ENCODE measurements at regions not wholly inside any gene's neighbourhood (a gene's known extent, or its start where the extent isn't known, plus 50 kb on each side); places are given as distances from the start of the nearest gene placed in this dataset.
"Not testable (repeated sequence)": the region's sequence is repeated elsewhere in the genome, so short reads cannot be mapped to it uniquely, and the experiment has no call there.

GRCh38 chr11:116328391-116328790 lies 444.4 kb downstream of the BUD13 start:
- Histone ChIP-seq H4K8ac (ENCODE audit: low read depth, low read length) (no peak overlapping the region), H3K79me1 (ENCODE audit: low read depth, low read length) (no peaks in the 10 kb centered on the region), H3K27ac (replicated peaks; ENCODE audit: low read length) (no peak overlapping the region), H2AK5ac (ENCODE audit: low read depth, low read length) (no peak overlapping the region), H3K4me3 (ENCODE audit: low read length in 2 of 2) (no peak overlapping the region), H2AFZ (ENCODE audit: low read length) (no peak overlapping the region), H3K4me2 (ENCODE audit: insufficient read depth, low read length, poor library complexity, severe bottlenecking) (no peak overlapping the region), H3K4me1 (ENCODE audit: control insufficient read depth in 2 of 2, insufficient read depth in 1 of 2, low read depth in 1 of 2, low read length in 2 of 2) (no peaks in the 10 kb centered on the region), H3K9ac (ENCODE audit: low read depth, low read length, poor library complexity) (no peak overlapping the region), H3K4ac (ENCODE audit: low read length) (peak overlapping the region; percentile 3), H3K27me3 (ENCODE audit: control insufficient read depth in 3 of 3, insufficient read depth in 3 of 3, low read depth in 1 of 3, low read length in 3 of 3) (no peaks in the 10 kb centered on the region), H2BK120ac (ENCODE audit: low read depth, low read length) (no peak overlapping the region), H3K23ac (ENCODE audit: low read depth, low read length, poor library complexity) (no peak overlapping the region), H3K18ac (ENCODE audit: low read length) (no peak overlapping the region), H3K9me3 (replicated peaks in 1 of 2; ENCODE audit: control insufficient read depth in 2 of 2, insufficient read depth in 1 of 2, low read depth in 1 of 2, low read length in 2 of 2) (no peaks in the 10 kb centered on the region), H2BK12ac (ENCODE audit: low read length) (no peak overlapping the region), H2BK5ac (ENCODE audit: low read length) (no peak overlapping the region), H2BK15ac (ENCODE audit: low read length) (peak overlapping the region; percentile 43), H4K91ac (ENCODE audit: low read depth, low read length, poor library complexity) (no peak overlapping the region), H3K14ac (ENCODE audit: low read length) (no peak overlapping the region), H3K36me3 (replicated peaks in 1 of 2; ENCODE audit: control insufficient read depth in 2 of 2, insufficient read depth in 2 of 2, low read length in 2 of 2) (no peaks in the 10 kb centered on the region)
- no CpG with 5 or more reads among the region's 4 CpGs for WGBS, 2 donors (ENCODE audit: extremely low coverage in 2 of 2, insufficient read length in 2 of 2, insufficient replicate concordance in 1 of 2)
- DNase-seq (ENCODE audit: low spot score), result no peak

- Histone ChIP-seq H3K27ac (replicated peaks; ENCODE audit: low read length) (no peak overlapping the region), H2BK12ac (ENCODE audit: low read length) (no peak overlapping the region), H3K4me1 (ENCODE audit: control insufficient read depth in 2 of 2, insufficient read depth in 1 of 2, low read depth in 1 of 2, low read length in 2 of 2) (no peaks in the 10 kb centered on the region), H3K23ac (ENCODE audit: low read depth, low read length, poor library complexity) (no peak overlapping the region), H2AK5ac (ENCODE audit: low read depth, low read length) (no peak overlapping the region), H4K91ac (ENCODE audit: low read depth, low read length, poor library complexity) (peak overlapping the region; percentile 80), H3K14ac (ENCODE audit: low read length) (no peak overlapping the region), H3K36me3 (replicated peaks in 1 of 2; ENCODE audit: control insufficient read depth in 2 of 2, insufficient read depth in 2 of 2, low read length in 2 of 2) (no peaks in the 10 kb centered on the region), H3K4ac (ENCODE audit: low read length) (no peak overlapping the region), H3K4me2 (ENCODE audit: insufficient read depth, low read length, poor library complexity, severe bottlenecking) (no peak overlapping the region), H3K4me3 (ENCODE audit: low read length in 2 of 2) (no peak overlapping the region), H2BK120ac (ENCODE audit: low read depth, low read length) (no peak overlapping the region), H4K8ac (ENCODE audit: low read depth, low read length) (no peak overlapping the region), H2BK5ac (ENCODE audit: low read length) (no peak overlapping the region), H3K18ac (ENCODE audit: low read length) (no peak overlapping the region), H3K79me1 (ENCODE audit: low read depth, low read length) (no peaks in the 10 kb centered on the region), H2AFZ (ENCODE audit: low read length) (no peak overlapping the region), H3K9me3 (replicated peaks in 1 of 2; ENCODE audit: control insufficient read depth in 2 of 2, insufficient read depth in 1 of 2, low read depth in 1 of 2, low read length in 2 of 2) (no peaks in the 10 kb centered on the region), H3K9ac (ENCODE audit: low read depth, low read length, poor library complexity) (no peak overlapping the region), H2BK15ac (ENCODE audit: low read length) (no peak overlapping the region), H3K27me3 (ENCODE audit: control insufficient read depth in 3 of 3, insufficient read depth in 3 of 3, low read depth in 1 of 3, low read length in 3 of 3) (no peaks in the 10 kb centered on the region)
- no CpG with 5 or more reads among the region's 2 CpGs for WGBS, 2 donors (ENCODE audit: extremely low coverage in 2 of 2, insufficient read length in 2 of 2, insufficient replicate concordance in 1 of 2)
- no peak for DNase-seq (ENCODE audit: low spot score)
Observed at GRCh38 chr11:116326146-116326545, 446.6 kb downstream of the BUD13 start.

GRCh38 chr11:116325247-116325646 lies 447.5 kb downstream of the BUD13 start:
- H3K27me3 ChIP-seq (ENCODE audit: control insufficient read depth in 3 of 3, insufficient read depth in 3 of 3, low read depth in 1 of 3, low read length in 3 of 3), result no peaks in the 10 kb centered on the region
- H3K14ac ChIP-seq (ENCODE audit: low read length), result no peak overlapping the region
- no peak overlapping the region for H3K4me3 ChIP-seq (ENCODE audit: low read length in 2 of 2)
- H3K23ac ChIP-seq (ENCODE audit: low read depth, low read length, poor library complexity), result no peak overlapping the region
- H3K18ac ChIP-seq (ENCODE audit: low read length), result no peak overlapping the region
- no peaks in the 10 kb centered on the region for H3K36me3 ChIP-seq (replicated peaks in 1 of 2; ENCODE audit: control insufficient read depth in 2 of 2, insufficient read depth in 2 of 2, low read length in 2 of 2)
- no peak overlapping the region for H2BK5ac ChIP-seq (ENCODE audit: low read length)
- H4K91ac ChIP-seq (ENCODE audit: low read depth, low read length, poor library complexity), result no peak overlapping the region
- H4K8ac ChIP-seq (ENCODE audit: low read depth, low read length), result no peak overlapping the region
- H3K79me1 ChIP-seq (ENCODE audit: low read depth, low read length), result no peaks in the 10 kb centered on the region
- H3K27ac ChIP-seq (replicated peaks; ENCODE audit: low read length), result no peak overlapping the region
- no peak overlapping the region for H2AK5ac ChIP-seq (ENCODE audit: low read depth, low read length)
- H3K9me3 ChIP-seq (replicated peaks in 1 of 2; ENCODE audit: control insufficient read depth in 2 of 2, insufficient read depth in 1 of 2, low read depth in 1 of 2, low read length in 2 of 2), result no peaks in the 10 kb centered on the region
- no peak overlapping the region for H2AFZ ChIP-seq (ENCODE audit: low read length)
- H2BK15ac ChIP-seq (ENCODE audit: low read length), result no peak overlapping the region
- no peak overlapping the region for H2BK120ac ChIP-seq (ENCODE audit: low read depth, low read length)
- H3K9ac ChIP-seq (ENCODE audit: low read depth, low read length, poor library complexity), result no peak overlapping the region
- H3K4me1 ChIP-seq (ENCODE audit: control insufficient read depth in 2 of 2, insufficient read depth in 1 of 2, low read depth in 1 of 2, low read length in 2 of 2), result no peaks in the 10 kb centered on the region
- no peak overlapping the region for H3K4me2 ChIP-seq (ENCODE audit: insufficient read depth, low read length, poor library complexity, severe bottlenecking)
- no CpG with 5 or more reads among the region's 3 CpGs for WGBS, 2 donors (ENCODE audit: extremely low coverage in 2 of 2, insufficient read length in 2 of 2, insufficient replicate concordance in 1 of 2)
- no peak overlapping the region for H2BK12ac ChIP-seq (ENCODE audit: low read length)
- no peak overlapping the region for H3K4ac ChIP-seq (ENCODE audit: low read length)
- no peak for DNase-seq (ENCODE audit: low spot score)

GRCh38 chr11:116324077-116324476 lies 448.7 kb downstream of the BUD13 start:
- H4K8ac ChIP-seq (ENCODE audit: low read depth, low read length); H3K23ac ChIP-seq (ENCODE audit: low read depth, low read length, poor library complexity); H2BK12ac ChIP-seq (ENCODE audit: low read length); H3K18ac ChIP-seq (ENCODE audit: low read length); H2AK5ac ChIP-seq (ENCODE audit: low read depth, low read length); H2BK5ac ChIP-seq (ENCODE audit: low read length); H3K79me1 ChIP-seq (ENCODE audit: low read depth, low read length); DNase-seq (ENCODE audit: low spot score); H3K4me3 ChIP-seq (ENCODE audit: low read length in 2 of 2); H4K91ac ChIP-seq (ENCODE audit: low read depth, low read length, poor library complexity); H3K4ac ChIP-seq (ENCODE audit: low read length); H3K27me3 ChIP-seq (ENCODE audit: control insufficient read depth in 3 of 3, insufficient read depth in 3 of 3, low read depth in 1 of 3, low read length in 3 of 3); H2BK120ac ChIP-seq (ENCODE audit: low read depth, low read length); H3K4me1 ChIP-seq (ENCODE audit: control insufficient read depth in 2 of 2, insufficient read depth in 1 of 2, low read depth in 1 of 2, low read length in 2 of 2); H3K4me2 ChIP-seq (ENCODE audit: insufficient read depth, low read length, poor library complexity, severe bottlenecking); H3K36me3 ChIP-seq (replicated peaks in 1 of 2; ENCODE audit: control insufficient read depth in 2 of 2, insufficient read depth in 2 of 2, low read length in 2 of 2); H3K9me3 ChIP-seq (replicated peaks in 1 of 2; ENCODE audit: control insufficient read depth in 2 of 2, insufficient read depth in 1 of 2, low read depth in 1 of 2, low read length in 2 of 2); H3K14ac ChIP-seq (ENCODE audit: low read length); H3K27ac ChIP-seq (replicated peaks; ENCODE audit: low read length); H3K9ac ChIP-seq (ENCODE audit: low read depth, low read length, poor library complexity); H2AFZ ChIP-seq (ENCODE audit: low read length); H2BK15ac ChIP-seq (ENCODE audit: low read length): not testable (repeated sequence)
- WGBS, 2 donors (ENCODE audit: extremely low coverage in 2 of 2, insufficient read length in 2 of 2, insufficient replicate concordance in 1 of 2), result no CpG with 5 or more reads among the region's 6 CpGs

All from neuronal stem cell (in vitro differentiated cells).